K562 (cell line): ENCODE measurements at regions not wholly inside any gene's neighbourhood (a gene's known extent, or its start where the extent isn't known, plus 50 kb on each side); places are given as distances from the start of the nearest gene placed in this dataset.

ENCODE experiments used
- ATAC-seq: fragments of 200-7000 bp; cut with Tn5 transposase; 3 replicates; pipeline ENCODE4 v1.9.1; 2020; ENCODE audit warnings: moderate library complexity
- BruUV-seq: library from RNA; stranded (reverse); fragments of 400-500 nt; replicated peaks from 2 replicates; lab custom pipeline; 2021; lab: Mats Ljungman, UMichigan
- CTCF ChIA-PET: fragments of 300-600 bp; formaldehyde crosslinking; extraction: SDS; loops from one replicate; lab custom pipeline; 2021; ENCODE audit warnings: low intra/inter-chr PET ratio; lab: Yijun Ruan, JAX
- POLR2A ChIA-PET: fragments of 300-600, 350-650 bp; sonication (Branson Sonifier 250); formaldehyde crosslinking; extraction: SDS; loops from one replicate; lab custom pipeline; 2021; ENCODE audit warnings: antibody characterized with exemption, inconsistent platforms; lab: Yijun Ruan, JAX
- DNase-seq, 4 experiments: peaks; one replicate each; pipeline versions ENCODE4 v3.0.0 to v3.0.0-alpha.2; 2011 to 2018; ENCODE audit warnings: low spot score in 3 of 4, mixed read lengths in 3 of 4; ENCODE audit errors: extremely low read depth in 1 of 4
- FAIRE-seq: peaks from 2 replicates; lab custom pipeline; 2011; peaks lifted over from hg19 to GRCh38; lab: Jason Lieb, UNC
- H2AFZ ChIP-seq: 2 replicates; pipeline ENCODE4 v1.6.0; 2011; ENCODE audit warnings: low read depth, low read length, control low read depth, inconsistent platforms
- H3K27ac ChIP-seq: fragments of 200-600 bp; 3 replicates; pipeline ENCODE4 v1.8.0; 2011; ENCODE audit warnings: low read depth, mild to moderate bottlenecking, control low read depth, inconsistent platforms, low read length, moderate library complexity, mixed read lengths; ENCODE audit errors: extremely low read depth
- H3K27me3 ChIP-seq, 2 experiments: fragments of 300-600 bp in 1 of 2; 2 replicates in 1 of 2; 3 replicates in 1 of 2; pipeline versions ENCODE4 v1.6.0 to v1.8.0; 2011; ENCODE audit warnings: inconsistent platforms in 2 of 2, low read length in 2 of 2, mild to moderate bottlenecking in 1 of 2, mixed read lengths in 1 of 2, moderate library complexity in 1 of 2; ENCODE audit not compliant: control insufficient read depth in 2 of 2, insufficient read depth in 2 of 2
- H3K36me3 ChIP-seq: fragments of 300-600 bp; 3 replicates; pipeline ENCODE4 v1.8.0; 2011; ENCODE audit warnings: mild to moderate bottlenecking, low read length, inconsistent platforms; ENCODE audit not compliant: control insufficient read depth, insufficient read depth
- H3K4me1 ChIP-seq, 2 experiments: fragments of 200-600 bp in 1 of 2; replicated peaks in 1 of 2; 2 replicates in 1 of 2; 3 replicates in 1 of 2; pipeline versions ENCODE4 v1.5.1 to v1.8.0; 2011; ENCODE audit warnings: inconsistent platforms in 2 of 2, low read length in 2 of 2, mild to moderate bottlenecking in 1 of 2, mixed read lengths in 1 of 2, moderate library complexity in 1 of 2; ENCODE audit not compliant: control insufficient read depth in 2 of 2, insufficient read depth in 2 of 2
- H3K4me2 ChIP-seq: 2 replicates; pipeline ENCODE4 v1.6.1; 2011; ENCODE audit warnings: low read length, control low read depth, inconsistent platforms, mixed read lengths; ENCODE audit not compliant: insufficient read depth
- H3K4me3 ChIP-seq: fragments of 200-600 bp; sonication (generic), shearing (Covaris generic); 2 replicates; pipeline ENCODE4 v1.5.1; 2016; ENCODE audit warnings: control low read depth, inconsistent platforms
- H3K79me2 ChIP-seq: fragments of 200-600 bp; 3 replicates; pipeline ENCODE4 v1.8.0; 2011; ENCODE audit warnings: low read length, inconsistent platforms; ENCODE audit not compliant: control insufficient read depth, insufficient read depth
- H3K9ac ChIP-seq, 2 experiments: 2 replicates each; pipeline versions ENCODE4 v1.6.0 to v1.6.1; 2011; ENCODE audit warnings: low read depth in 2 of 2, low read length in 2 of 2, control low read depth in 1 of 2, inconsistent platforms in 1 of 2, mild to moderate bottlenecking in 1 of 2, mixed read lengths in 1 of 2; ENCODE audit not compliant: insufficient read depth in 1 of 2
- H3K9me1 ChIP-seq: one replicate; pipeline ENCODE4 v1.6.0; 2011; ENCODE audit warnings: inconsistent platforms, mild to moderate bottlenecking, low read length, moderate library complexity; ENCODE audit not compliant: control insufficient read depth, insufficient read depth
- H3K9me3 ChIP-seq: replicated peaks from 2 replicates; pipeline ENCODE4 v1.5.1; 2011; ENCODE audit warnings: low read depth, low read length, inconsistent platforms; ENCODE audit not compliant: control insufficient read depth, insufficient read depth
- H4K20me1 ChIP-seq: replicated peaks from 2 replicates; pipeline ENCODE4 v1.6.1; 2011; ENCODE audit warnings: low read length, inconsistent platforms, mixed read lengths; ENCODE audit not compliant: control insufficient read depth, insufficient read depth
- CBX5 ChIP-seq: IDR thresholded peaks from 2 replicates; pipeline ENCODE4 v1.6.1; 2014; ENCODE audit warnings: low read depth, borderline replicate concordance
- CEBPG ChIP-seq, 3 experiments: fragments of 200-800 bp in 1 of 3; sonication (Bioruptor generic) in 1 of 3; sonication (generic) in 1 of 3; formaldehyde crosslinking in 1 of 3; IDR thresholded peaks in 2 of 3; conservative IDR thresholded peaks in 1 of 3; 2 replicates each; pipeline versions ENCODE4 v1.6.1 to v1.8.0; 2016 to 2022; ENCODE audit warnings: missing compliant biosample characterization in 2 of 3, missing genetic modification characterization in 2 of 3, mild to moderate bottlenecking in 1 of 3, missing genetic modification reagents in 1 of 3
- SRSF1 ChIP-seq: fragments of 200-400 bp; formaldehyde crosslinking; IDR thresholded peaks from 2 replicates; pipeline ENCODE4 v1.6.1; 2017; ENCODE audit warnings: mild to moderate bottlenecking, low read depth, low read length, moderate library complexity
- TBL1XR1 ChIP-seq, 2 experiments: IDR thresholded peaks; 2 replicates each; pipeline ENCODE4 v1.6.1; 2012; ENCODE audit warnings: improper control_type of control experiment in 2 of 2, low read length in 2 of 2, mild to moderate bottlenecking in 1 of 2
- ZC3H4 ChIP-seq: sonication (generic); formaldehyde crosslinking; IDR thresholded peaks from 2 replicates; pipeline ENCODE4 v1.9.0; 2021; ENCODE audit warnings: missing genetic modification reagents, borderline replicate concordance
- ZNF639 ChIP-seq, 2 experiments: fragments of 200-800 bp in 1 of 2; sonication (Bioruptor generic) in 1 of 2; sonication (generic) in 1 of 2; formaldehyde crosslinking in 1 of 2; IDR thresholded peaks in 1 of 2; conservative IDR thresholded peaks in 1 of 2; 2 replicates each; pipeline versions ENCODE4 v1.5.0 to v1.6.1; 2016 to 2020; ENCODE audit warnings: missing compliant biosample characterization in 1 of 2, missing genetic modification characterization in 1 of 2, missing genetic modification reagents in 1 of 2
- ZNF780A ChIP-seq: fragments of 250-450 bp; sonication (Bioruptor Pico); IDR thresholded peaks from 2 replicates; pipeline ENCODE4 v1.5.0; 2021; ENCODE audit warnings: mild to moderate bottlenecking
- WGBS: fragments of 100-300 bp; shearing (Covaris generic); methylation state at CpG from one replicate; pipeline ENCODE4 v1.1.6; 2016; ENCODE audit warnings: low coverage, mixed read lengths; ENCODE audit not compliant: insufficient coverage; ENCODE audit errors: missing lambda C conversion rate; 5-methylcytosine and 5-hydroxymethylcytosine counted together
- in situ Hi-C: fragments of 300-500 bp; cut with MboI; formaldehyde crosslinking; loops from 4 replicates; pipeline ENCODE4 v1.15.0; 2018; ENCODE audit warnings: inconsistent platforms, mixed read lengths
- intact Hi-C: fragments of 100-400 bp; cut with micrococcal nuclease; formaldehyde crosslinking; loops from 2 replicates; pipeline ENCODE4 v1.14.2; 2022
- TF ChIP-seq, protein P1 (sequence below), 2 experiments: fragments of 450-650 bp in 1 of 2; sonication (generic) in 1 of 2; formaldehyde crosslinking in 1 of 2; IDR thresholded peaks; 2 replicates each; pipeline versions ENCODE4 v1.7.1 to v1.9.0; 2016 to 2022; ENCODE audit warnings: inconsistent platforms in 1 of 2, mild to moderate bottlenecking in 1 of 2, missing genetic modification reagents in 1 of 2

DNA sequence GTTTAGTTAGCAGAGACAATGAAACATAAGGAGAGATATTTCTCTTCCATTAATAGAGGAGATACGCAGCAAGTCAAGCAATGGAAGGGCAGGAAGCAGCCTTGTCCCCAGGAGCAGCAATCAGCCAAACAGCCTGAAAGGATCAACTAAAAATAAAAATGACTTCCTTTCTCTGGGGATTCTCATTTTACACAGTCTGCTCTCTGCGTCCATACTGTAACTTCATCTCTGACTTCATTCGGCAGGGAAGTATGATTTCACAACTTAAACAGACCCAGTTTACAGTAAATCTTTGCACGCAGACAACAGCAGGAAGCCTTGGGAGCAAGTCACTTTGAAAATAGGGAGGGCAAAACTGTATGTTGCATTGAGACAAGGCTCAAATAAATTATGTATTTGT is 826.7 kb downstream of the DIAPH3 start (continued):
- TF ChIP-seq, protein P1, sequence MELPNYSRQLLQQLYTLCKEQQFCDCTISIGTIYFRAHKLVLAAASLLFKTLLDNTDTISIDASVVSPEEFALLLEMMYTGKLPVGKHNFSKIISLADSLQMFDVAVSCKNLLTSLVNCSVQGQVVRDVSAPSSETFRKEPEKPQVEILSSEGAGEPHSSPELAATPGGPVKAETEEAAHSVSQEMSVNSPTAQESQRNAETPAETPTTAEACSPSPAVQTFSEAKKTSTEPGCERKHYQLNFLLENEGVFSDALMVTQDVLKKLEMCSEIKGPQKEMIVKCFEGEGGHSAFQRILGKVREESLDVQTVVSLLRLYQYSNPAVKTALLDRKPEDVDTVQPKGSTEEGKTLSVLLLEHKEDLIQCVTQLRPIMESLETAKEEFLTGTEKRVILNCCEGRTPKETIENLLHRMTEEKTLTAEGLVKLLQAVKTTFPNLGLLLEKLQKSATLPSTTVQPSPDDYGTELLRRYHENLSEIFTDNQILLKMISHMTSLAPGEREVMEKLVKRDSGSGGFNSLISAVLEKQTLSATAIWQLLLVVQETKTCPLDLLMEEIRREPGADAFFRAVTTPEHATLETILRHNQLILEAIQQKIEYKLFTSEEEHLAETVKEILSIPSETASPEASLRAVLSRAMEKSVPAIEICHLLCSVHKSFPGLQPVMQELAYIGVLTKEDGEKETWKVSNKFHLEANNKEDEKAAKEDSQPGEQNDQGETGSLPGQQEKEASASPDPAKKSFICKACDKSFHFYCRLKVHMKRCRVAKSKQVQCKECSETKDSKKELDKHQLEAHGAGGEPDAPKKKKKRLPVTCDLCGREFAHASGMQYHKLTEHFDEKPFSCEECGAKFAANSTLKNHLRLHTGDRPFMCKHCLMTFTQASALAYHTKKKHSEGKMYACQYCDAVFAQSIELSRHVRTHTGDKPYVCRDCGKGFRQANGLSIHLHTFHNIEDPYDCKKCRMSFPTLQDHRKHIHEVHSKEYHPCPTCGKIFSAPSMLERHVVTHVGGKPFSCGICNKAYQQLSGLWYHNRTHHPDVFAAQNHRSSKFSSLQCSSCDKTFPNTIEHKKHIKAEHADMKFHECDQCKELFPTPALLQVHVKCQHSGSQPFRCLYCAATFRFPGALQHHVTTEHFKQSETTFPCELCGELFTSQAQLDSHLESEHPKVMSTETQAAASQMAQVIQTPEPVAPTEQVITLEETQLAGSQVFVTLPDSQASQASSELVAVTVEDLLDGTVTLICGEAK (IDR thresholded peaks at IDR 0.05): no peak
- TF ChIP-seq, protein P1 (CRISPR knock-in tag; IDR thresholded peaks at IDR 0.05): no peak

GRCh38 chr13:59340151-59340550 is 823.6 kb downstream of the DIAPH3 start:
- FAIRE-seq (no peak), DNase-seq (no peak), ATAC-seq (no peak)
- ChIA-PET POLR2A (no interaction called here), CTCF (no interaction called here)
- in situ Hi-C loops (no loop called here), intact Hi-C loops (no loop called here)
- Histone ChIP-seq H2AFZ (no peak overlapping the region), H3K9me3 (no peaks in the 10 kb centered on the region), H3K27me3 (no peaks in the 10 kb centered on the region; a peak in 1 of 5 replicates), H3K4me3 (no peak overlapping the region), H3K4me1 (no peaks in the 10 kb centered on the region), H3K9ac (no peak overlapping the region), H3K4me2 (no peak overlapping the region), H3K36me3 (no peaks in the 10 kb centered on the region), H3K27ac (no peak overlapping the region), H3K9me1 (no peaks in the 10 kb centered on the region), H4K20me1 (no peaks in the 10 kb centered on the region), H3K79me2 (no peaks in the 10 kb centered on the region)
- no TSS peak for BruUV-seq
- 0% methylated on average over 4 of the region's 5 CpGs for WGBS
- TF ChIP-seq CEBPG (CRISPR knock-in tag; IDR thresholded peaks at IDR 0.05): no peak
- TF ChIP-seq CEBPG (tag; conservative IDR thresholded peaks at IDR 0.05 in 1 of 2, IDR thresholded peaks at IDR 0.05 in 1 of 2): peak; percentile 12 to 71; a peak in 1 of 4 replicates
- no peak for TF ChIP-seq ZNF639 (CRISPR knock-in tag; conservative IDR thresholded peaks at IDR 0.05 in 1 of 2, IDR thresholded peaks at IDR 0.05 in 1 of 2)
- no peak for TF ChIP-seq ZNF780A
- TF ChIP-seq TBL1XR1 (IDR thresholded peaks at IDR 0.05; ENCODE audit: low read length in 2 of 2): no peak
- TF ChIP-seq ZC3H4 (CRISPR knock-in tag): no peak
- TF ChIP-seq CBX5: no peak
- no peak for TF ChIP-seq SRSF1
